Dermis microvascular lymphatic vessel endothelial cell (primary cell): ENCODE measurements at regions not wholly inside any gene's neighbourhood (a gene's known extent, or its start where the extent isn't known, plus 50 kb on each side); places are given as distances from the start of the nearest gene placed in this dataset.
"Not testable (repeated sequence)": the region's sequence is repeated elsewhere in the genome, so short reads cannot be mapped to it uniquely, and the experiment has no call there.

Experiments
- DNase-seq, 2 donors: peaks; one replicate each; pipeline versions ENCODE4 v3.0.0 to v3.0.0-alpha.2; 2010; ENCODE audit warnings: low read depth in 2 of 2

DNA sequence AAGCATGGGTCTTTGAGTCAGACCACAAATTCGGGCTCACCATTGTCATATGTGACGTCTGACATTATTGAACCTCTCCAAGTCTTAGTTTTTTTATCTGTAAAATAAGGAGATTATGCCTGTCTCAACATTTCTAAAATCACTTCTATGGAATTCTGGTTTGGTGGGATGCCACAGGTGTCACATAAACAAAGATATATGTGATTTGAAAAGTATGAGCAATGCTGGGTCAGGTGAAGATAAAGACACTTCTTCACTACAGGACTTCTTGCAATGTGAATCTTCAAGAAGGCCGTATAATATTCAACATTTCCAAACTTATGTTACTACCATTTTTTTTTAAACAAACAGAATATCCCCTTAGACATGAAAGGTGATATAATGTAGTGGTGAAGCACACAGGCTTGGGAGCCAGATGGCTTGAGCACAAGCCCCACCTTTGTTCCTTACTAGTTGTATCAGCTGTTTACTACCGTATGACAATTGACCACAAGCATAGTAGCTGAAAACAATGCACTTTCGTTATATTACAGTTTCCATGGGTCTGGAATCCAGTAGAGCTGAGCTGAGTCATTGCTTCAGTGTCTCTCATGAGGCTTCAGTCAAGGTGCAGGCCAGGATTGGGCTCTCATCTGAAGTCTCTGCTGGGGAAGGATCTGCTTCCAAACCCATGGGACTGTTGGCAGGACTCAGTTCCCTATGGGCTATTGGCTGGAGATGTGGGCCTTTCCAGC lies 87.7 kb downstream of the UTP18 start:
- no peak for DNase-seq

DNA sequence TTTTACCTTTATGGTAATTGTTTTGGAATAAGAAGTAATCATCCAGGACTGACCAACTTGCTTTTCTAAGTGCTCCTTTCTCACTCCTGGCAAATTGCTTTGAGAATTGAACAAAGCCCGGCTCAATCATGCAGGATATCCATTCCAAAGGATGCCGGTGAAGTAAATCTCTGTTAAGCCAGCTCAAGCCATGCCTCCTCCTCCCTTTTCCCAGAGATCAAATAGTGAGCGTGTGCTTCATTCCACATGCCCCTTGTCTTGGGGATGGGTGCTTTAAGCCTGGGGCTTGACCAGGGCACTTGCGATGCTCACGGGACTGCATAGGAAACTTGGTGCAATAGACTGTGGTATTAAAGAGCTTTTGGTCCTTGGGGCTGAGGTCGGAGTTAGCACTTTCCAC lies 90.7 kb downstream of the UTP18 start:
- no peak for DNase-seq

DNA sequence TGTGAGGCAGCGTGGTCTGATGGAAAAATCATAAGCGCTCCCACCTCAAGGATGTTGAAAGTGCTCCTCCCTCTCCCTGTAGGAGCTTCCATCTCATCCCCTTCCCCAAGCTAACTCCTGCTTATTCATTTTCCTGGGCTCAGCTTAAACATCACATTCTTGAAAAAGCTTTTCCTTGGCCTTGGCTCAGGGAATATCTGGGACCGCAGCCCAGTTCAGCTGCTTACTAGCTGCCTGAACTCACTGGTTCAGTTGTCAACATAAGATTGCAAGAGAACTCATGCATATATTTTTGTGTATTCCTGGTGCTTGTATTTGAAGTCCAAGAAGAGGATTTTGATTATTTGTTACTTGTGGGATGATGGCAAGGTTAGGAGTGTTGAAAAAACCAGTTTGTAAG lies 91.5 kb downstream of the UTP18 start:
- no peak for DNase-seq

DNA sequence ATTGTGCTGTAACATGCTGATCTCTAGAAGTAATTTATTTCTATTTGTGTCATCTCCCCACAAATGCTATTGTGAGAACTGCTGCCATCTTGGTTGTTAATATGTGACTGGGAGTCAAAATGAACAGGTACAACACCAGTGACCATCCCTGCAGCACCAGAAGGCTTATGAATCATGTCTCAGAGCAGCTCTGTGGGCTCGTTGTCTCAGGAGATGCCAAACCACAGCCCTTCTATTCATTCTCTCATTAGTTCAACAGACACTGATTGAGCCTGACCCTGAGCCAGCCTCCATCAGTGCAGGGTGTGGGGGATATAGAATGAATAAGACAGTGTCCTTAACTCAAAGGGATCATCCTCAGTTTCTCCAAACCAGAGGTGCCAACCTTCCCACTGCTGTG lies 92.5 kb downstream of the UTP18 start:
- no peak for DNase-seq

DNA sequence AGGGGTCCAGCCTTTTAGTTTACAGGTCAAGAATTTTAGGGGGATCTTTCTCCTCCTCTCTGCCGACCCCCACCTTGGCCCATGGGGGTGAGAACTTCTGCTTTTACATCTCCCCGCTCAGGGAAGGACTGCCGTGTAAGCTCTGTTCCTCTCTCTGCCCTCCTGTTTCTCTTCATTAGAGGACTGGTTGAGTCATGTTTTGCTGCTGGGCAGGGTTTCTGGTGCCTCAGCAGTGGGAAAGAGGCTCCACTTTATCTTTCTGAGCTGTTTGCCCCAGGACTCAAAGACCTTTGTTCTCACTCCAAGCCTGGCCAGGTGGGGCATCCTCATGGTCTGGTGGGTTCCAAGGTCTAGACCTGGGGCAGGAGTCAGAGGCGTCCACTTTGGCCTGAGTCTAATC lies 93.0 kb downstream of the UTP18 start:
- DNase-seq, result no peak

DNA sequence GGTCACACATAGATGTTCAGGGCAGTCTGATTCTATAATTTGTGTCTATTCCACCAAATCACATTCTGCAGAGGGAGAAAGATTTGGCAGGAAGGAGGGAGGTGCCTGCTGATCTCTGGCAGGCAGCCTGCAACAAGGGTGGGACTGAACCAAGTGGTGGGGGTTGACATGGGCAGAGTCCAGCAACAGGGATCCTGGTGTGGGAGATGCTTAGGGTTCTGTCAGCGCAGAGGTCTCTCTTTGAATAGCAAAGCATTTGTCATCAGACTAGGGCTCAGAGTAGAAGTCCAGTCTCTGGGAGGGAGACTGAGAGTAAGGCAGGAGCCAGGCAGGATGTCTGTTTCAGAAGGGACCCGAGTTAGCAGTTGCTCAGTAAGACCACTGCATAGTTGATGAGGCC lies 94.6 kb downstream of the UTP18 start:
- no peak for DNase-seq

DNA sequence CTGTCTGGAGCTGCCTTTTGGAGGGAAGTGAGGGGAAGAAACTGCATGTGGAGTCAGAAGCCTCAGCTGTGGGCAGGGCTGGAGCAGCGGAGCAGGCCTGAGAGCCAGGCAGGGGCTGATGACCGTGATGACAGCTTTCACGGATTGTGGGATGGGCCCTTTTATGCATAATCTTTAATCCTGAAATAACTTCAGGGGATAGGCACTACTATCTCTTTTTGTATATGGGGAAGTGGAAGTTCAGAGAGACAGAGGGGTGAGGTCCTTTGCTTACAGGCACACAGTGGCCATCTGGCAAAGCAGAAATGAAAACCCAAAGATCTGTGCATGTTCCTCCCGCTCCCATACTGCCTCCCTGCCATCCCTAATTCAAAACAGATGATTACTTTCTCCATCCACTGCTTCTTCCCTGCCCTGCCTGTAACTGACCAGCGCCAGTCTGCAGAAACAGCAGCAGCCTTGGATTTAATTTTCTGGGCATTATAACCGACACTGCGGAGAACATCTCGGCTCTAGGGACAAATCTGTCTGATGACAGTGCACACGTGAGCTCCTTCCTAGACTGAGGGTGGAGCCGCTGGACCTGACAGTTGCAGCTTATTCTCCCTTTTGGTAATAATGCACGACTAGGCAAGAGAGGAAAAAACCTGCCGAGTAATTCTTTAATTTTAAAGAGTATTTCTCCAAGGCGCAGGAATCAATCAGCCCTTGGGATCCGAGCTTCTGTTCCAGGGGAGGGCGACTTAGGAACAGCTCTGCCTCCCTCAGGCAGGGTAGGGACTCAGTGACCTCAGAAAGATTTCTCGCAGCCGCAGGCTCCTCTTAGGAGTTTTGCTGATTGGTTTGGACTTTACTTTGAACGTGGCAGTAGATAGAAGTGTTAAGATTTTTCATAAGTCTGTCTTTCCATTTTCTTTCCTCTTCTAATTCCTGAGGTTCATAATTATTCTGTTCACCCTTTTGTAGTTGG lies 95.4 kb downstream of the UTP18 start:
- DNase-seq, result no peak

DNA sequence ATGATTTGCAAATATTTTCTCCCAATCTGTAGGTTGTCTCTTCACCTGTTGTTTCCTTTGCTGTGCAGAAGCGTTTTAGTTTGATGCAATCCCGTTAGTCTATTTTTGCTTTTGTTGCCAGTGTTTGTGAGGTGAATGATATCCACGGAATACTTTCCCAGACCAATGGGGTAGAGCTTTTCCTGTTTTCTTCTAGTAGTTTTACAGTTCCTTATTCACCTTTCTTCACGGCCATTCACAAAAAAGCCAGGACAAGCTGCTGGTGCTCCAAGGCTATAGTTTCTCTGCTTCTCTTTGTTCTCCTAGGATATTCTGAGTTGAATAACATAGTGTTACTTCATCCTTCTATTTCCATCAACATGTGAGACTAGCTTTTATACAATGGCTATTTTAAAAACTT lies 98.7 kb downstream of the UTP18 start:
- DNase-seq, result no peak

DNA sequence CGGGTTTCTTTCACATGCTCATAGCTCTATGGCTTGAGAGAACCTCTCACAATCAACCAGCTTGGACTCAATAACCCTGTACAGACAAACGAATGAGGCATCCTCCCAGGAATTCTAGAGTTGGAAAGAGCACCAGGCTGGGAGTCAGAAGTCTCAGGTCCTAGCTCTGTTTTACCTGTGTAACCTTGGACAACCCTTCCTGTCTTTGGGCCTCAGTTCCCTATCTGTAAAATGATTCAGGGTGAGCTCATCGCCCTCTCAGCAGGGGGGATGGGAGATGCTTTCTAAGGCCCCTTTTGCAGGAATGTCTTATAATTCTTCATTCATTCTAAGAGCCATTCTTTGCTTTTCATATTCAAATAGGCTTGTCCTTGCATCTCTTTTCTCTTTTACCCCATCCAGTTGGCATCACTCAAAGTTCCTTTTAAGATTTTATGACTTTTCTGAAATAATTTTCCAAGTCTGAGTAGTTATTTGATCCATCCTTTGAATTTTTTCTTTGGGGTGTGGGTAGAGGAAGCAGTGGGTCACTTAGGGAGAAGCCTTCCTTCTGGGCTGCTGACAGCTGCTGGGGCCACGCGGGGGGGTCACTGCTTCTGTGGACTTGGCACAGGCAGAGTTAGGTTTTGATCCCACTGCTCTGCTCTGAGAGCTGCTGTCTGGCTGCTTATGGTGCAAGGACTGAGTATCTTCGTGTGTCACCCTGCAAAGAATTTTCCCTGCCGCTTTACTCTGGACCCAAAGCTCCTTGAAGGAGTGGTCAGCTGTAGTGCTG lies 102.7 kb downstream of the UTP18 start:
- DNase-seq, result no peak

DNA sequence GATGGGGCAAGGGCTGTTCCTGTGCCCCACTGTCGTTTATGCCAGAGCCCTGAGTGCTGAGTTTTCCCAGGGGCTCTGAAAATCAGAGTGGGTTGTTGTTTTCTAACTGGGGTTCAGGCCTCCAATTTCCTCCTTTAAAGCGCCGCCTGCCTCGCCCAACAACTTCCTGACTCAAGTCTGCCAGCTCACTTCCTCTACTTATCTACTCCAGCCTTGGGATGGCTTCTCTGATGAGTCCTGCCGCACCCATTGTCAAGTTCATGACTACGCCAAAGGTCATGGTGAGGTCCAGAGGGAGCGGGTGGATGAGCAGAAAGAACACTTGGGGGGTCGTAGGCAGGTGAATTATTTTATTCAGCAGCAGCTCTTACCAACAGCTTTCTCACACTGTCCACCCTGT lies 104.7 kb downstream of the UTP18 start:
- DNase-seq, result no peak

DNA sequence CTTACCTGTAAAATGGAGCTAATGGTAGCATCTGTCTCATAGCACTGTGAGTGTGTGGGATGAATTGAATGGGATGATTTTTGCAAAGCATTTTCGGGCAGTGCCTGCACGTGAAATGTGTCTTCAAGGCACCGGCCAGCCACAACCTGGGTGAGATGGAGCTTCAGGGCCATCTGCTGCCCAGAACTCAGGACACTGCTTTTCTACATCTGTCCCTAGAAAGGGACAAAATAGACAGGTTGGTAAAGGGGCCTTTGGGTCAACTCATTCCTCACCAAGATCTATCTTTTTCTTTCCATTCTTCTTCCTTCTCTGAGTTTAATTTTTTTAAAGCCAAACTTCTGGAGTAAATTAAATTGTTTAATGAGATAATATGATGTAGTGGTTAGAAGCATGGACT lies 106.5 kb downstream of the UTP18 start:
- DNase-seq, result no peak

DNA sequence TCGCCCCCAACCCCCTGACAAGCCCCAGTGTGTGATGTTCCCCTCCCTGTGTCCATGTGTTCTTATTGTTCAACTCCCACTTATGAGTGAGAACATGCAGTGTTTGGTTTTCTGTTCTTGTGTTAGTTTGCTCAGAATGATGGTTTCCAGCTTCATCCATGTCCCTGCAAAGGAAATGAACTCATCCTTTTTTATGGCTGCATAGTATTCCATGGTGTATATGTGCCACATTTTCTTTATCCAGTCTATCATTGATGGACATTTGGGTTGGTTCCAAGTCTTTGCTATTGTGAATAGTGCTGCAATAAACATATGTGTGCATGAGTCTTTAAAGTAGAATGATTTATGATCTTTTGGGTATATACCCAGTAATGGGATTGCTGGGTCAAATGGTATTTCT lies 107.5 kb downstream of the UTP18 start:
- DNase-seq, result not testable (repeated sequence)

DNA sequence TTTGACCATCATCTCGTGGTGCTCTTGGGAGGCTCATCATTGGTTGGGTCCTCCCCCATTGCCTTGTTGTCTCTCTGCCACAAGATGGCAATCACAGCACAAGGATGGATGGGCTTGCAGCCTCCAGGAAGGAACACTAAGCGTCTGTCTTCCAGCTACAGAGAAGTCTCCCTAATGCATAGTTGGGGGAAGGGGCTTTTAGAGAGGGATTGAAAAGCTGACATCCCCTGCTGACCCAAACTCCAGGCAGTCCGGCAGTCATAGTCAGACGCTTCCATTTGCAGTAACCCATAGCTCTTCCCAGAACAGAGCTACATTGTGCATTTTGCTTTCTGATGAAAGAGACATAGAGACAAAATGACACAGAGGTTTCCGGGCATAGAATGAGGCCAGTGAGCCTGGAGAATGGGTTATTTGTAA lies 111.4 kb downstream of the UTP18 start:
- DNase-seq, result peak; percentile 16 to 52

DNA sequence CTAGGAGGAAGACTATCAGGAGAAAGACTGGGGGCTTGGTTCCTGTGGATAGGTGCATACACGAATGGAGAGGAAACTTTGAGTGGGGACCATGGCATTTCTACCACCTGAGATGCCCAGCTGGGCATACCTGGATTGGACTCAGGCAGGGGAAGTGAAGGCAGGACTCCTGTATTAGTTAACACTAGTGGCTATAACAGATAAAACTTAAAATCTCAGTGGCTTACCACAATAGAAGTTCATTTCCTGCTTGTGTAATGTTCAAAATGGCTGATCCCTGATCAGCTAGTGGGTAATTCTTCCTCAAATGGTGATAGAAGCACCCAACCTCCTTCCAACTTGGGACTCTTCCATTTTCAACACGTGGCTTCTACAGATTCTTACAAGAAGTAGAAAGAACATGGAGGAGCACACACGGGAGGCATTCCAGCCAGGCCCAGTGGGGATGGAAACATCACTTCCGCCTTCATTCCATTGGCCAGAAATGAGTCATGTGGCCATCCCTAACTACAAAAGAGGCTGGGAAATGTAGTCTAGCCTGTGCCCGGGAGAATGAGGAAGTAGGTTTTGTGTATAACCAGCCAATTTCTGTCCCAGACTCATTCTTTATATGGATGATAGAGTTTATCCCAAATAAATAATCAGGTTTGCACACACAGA lies 112.1 kb downstream of the UTP18 start:
- DNase-seq, result peak; percentile 6 to 68

DNA sequence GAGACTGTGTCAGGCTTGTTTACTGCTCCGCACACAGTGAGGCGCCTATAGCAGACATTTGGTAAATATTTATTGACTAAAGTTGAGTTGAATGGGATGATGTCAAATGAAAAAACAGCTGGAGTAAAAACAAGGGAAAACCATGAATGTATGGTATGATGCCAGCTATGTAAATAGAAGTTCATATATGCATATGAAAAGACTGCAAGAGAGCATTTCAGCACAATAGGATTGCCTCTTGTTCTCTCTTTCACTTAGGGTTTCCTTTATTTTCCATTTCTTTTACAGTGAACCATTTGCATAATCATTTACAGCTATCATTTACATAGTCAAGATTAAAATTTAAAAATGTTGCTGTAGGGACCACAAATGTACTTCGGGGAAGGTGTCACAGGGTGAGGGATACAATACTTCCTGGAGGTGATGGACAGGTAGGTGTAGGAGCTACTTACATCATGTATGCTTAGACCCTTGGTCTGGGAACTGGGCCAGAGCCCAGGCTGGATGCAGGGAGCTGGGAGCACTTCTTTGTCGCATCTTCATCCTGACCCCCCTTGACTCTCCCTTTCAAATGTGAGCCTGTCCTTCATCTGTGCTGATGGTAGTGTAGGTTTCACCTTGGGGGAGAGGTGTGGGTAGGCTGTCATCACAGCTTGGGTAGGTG lies 113.3 kb downstream of the UTP18 start:
- DNase-seq, result no peak

DNA sequence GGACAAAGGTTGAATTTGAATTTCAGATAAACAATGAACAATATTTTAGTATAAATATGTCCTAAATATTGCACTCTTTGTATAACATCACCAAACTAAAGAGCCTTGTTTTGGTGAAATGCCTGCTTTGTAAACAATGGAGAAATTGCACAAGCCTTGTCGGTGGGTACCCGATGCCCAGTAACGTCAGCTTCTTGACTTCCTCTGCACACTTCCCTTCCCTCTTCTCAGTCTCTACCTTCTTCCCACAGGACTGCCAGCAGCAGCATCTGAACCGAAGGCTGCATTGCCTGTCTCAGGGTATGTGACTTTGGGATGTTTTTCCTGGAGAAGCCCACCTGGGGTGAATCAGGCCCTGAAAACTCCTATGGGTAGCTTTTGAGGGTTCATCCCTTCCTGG lies 113.9 kb downstream of the UTP18 start:
- DNase-seq, result no peak

DNA sequence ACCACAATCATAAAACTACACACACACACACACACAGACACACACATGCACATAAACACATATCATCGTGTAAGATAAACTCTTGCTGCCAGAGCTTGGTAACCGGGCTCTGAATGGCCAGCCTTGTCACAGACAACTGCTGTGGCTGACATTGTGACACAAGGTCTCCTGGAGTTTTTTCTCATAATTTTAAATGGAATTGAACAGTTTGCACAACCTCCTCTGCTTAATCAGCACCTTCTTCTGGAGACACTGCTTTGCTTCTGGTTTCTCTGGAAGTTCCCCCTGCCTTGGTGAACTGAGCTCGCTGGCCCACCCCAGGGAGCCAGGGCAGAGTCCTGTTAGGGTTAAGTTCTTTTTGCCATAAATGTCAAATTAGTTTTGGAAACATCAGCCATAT lies 115.4 kb downstream of the UTP18 start:
- DNase-seq, result no peak

DNA sequence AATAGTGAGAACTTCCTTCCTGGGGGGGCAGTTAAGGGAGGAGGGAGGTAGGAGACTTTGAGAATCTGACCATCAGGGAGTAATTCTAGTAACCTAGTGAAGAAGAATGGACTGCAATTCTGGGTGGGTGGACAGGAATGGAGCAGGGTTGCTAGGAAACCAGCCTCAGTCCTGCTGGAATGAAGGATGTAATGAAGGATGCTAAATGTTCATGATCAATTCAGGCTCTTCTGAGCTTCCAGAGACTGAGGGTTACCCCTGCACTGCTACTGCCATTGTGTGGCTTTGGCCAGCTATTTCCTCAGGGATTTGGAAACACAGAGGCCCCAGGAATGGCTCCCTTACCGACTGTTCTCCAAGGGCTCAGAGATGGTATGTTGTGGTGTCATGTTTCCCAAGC lies 116.4 kb downstream of the UTP18 start:
- no peak for DNase-seq

DNA sequence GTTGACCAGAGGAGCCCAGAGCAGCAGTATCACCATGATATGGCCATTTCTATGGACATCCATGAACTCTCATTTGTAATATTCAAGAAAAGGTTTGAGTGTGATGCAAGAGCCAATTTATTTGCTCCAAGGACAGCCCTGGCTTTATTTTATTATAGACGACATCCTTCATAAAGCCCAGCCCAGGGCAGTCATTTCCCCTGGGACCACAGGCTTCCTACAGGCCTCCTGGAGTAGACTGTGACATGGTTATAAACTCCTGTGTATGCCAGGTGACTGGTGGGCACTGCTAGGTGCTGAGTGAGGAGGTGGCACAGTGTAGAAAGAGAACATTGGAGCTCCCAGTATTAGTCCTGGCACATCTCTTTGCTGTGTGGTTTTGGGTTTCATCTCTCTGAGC lies 120.9 kb downstream of the UTP18 start:
- no peak for DNase-seq

DNA sequence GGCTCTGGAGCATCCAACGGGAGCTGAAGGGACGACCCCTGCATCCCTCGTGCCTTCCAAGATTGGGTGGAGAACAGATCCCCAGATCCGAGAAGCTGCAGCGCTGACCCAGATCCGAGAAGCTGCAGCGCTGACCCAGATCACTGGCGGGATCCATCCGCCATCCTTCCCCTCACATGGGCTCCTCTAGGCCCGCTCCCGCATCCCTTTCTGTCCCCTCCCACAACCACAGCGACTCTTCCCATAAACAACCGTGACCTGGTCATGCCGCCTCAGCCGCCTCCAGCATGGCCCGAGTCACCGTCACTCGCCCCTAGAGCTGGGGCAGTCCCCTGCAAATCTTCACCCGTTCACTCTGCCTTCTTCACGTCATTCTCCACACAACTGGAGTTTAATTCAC lies 124.9 kb downstream of the UTP18 start:
- DNase-seq, result no peak

DNA sequence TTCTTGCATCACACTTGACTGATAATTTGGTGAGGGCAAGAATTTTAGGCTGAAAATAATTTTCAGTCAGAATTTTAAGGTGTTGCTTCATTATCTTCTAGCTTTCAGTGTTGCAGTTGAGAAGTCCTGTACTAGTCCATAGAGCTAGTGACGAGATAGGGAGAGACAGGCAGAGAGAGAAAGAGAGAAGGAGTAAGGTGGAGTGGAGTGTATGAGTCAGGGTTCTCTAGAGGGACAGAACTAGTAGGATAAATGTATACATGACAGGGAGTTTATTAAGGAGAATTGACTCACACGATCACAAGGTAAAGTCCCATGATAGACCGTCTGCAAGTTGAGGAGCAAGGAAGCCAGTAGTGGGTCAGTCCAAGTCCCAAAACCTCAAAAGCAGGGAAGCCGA lies 127.2 kb downstream of the UTP18 start:
- no peak for DNase-seq
